Colon (tissue), 2 donors: ENCODE measurements at regions not wholly inside any gene's neighbourhood (a gene's known extent, or its start where the extent isn't known, plus 50 kb on each side); places are given as distances from the start of the nearest gene placed in this dataset.
"Not testable (repeated sequence)": the region's sequence is repeated elsewhere in the genome, so short reads cannot be mapped to it uniquely, and the experiment has no call there.

Experiments
- FAIRE-seq: peaks from 2 replicates; lab custom pipeline; 2012; peaks lifted over from hg19 to GRCh38; lab: Jason Lieb, UNC
- donor health status: control.
- donor health status: control.

DNA sequence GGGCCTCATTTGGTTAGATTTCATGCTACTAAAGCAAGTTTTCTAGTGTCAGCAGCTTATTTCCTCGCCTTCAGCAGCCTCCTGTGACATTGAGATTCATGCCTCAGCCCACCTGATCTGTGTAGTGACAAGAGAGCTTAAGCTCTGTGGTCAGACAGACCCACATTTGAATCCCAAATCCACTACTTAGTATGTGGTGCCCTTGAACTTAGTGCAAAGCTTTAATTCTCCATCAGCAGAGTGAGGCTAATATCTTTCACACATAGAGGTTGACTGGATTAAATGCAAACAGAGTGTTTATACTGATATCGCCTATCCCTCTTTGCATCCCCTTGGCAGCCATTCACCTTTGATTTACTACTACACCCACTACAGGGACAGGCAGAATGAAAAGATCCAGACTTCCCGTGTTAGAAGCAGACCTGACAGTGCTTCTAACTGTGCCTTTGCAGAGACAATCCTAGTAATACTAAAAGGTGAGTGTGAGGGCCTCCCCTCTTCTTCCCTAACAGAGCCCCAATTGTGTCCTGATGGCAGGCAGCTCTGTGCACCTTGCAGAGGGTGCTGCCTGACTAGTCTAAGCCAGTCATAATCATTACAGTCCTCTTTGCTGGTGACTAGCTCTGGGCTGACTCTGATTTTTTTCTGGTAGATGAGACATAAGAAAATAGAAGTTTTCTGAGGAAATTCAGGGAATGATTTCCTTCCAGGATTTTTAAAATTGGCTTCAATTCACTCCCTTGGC is 264.0 kb downstream of the CTH start:
- no peak for FAIRE-seq

DNA sequence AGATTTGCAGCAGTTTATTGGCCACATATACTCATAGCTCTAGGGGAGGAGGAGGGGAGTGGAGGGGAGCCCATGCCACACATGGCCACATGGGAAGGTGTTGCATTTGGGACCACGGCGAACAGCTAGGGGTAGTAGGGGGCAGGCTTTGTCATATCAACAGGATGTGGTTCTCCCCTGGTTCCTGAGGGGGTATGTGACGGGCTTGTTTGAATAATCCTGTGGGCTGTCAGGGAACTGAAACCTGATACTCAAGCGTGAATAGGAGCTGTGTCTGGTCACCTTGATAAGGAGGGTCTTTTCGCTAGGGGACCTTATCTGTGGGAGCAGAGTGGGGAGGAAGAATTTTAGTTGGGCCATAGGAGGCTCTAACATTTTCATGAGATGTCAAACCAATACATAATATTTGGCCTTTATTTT is 264.7 kb downstream of the CTH start:
- no peak for FAIRE-seq

DNA sequence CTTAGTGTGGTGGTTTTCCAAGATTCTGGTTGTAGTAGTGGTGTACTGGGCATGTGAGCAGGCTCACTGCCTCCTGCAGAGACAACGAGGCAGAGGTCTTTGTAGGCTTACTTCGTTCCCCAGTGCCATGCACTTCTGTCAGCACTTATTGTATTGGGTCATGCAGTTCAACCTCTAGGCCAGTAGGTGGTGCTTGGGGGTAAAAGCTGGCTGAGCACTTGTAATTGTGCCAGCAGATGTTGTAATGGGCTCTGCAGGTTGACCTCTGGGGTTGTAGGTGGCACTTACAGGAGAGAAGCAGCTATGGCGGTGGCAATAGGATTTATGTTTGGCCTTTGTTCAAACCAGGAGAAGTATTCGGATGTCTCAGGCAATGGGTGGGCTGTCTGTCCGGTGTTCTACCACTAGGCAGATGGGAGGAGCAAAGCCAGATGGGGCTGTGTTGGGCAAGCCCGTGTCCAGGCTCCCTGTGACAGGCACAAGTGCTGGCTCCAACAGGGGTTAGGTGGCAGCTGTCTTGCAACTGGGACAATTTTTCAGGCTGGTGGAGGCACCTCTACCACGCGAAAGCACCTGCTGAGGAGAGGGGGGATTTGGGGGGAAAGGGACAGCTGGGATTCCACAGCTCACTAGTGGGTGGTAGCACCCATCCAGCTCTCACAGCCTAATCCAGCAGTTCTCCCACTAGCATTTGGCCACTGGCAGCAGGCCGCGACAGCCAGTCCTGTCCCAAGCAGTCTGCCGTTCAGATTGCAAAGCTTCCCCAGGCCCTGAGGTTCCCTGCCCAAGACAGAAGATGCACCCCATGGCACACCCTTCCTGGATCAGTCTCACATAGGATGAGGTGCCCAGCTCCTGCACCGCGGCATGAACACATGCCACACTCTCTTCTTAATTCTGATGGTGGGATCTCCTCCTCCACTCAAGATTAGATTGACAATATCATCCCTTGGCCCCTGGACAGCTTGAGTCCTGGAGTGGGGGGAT is 274.5 kb downstream of the CTH start:
- FAIRE-seq, result no peak

- FAIRE-seq, result no peak
Observed at GRCh38 chr1:70688580-70688979, 277.5 kb downstream of the CTH start.

- FAIRE-seq, result no peak
Observed at GRCh38 chr1:70706381-70707037, 295.4 kb downstream of the CTH start.

DNA sequence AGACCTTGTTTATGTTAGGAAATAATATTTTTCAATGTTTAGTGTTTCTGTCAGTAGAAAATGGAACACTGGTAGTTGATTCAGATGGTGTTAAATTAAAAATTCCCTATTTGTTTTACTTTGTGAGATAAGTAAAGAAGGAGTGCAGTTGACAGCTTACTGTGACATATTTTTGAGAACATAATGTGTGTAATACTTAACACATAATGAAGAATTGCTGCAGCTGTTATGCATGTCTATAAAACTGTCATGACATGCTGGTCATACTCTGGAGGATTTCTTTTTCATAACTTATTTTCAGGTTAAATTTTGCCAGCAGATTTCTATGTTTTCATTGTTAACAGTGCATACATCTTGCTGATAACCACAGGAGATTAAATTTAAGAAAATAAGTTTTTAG is 296.1 kb downstream of the CTH start:
- FAIRE-seq, result no peak

GRCh38 chr1:70714149-70714548 is 303.1 kb downstream of the CTH start:
- FAIRE-seq, result no peak

- no peak for FAIRE-seq
Observed at GRCh38 chr1:70717211-70717610, 306.1 kb downstream of the CTH start.

GRCh38 chr1:70717656-70718055 is 306.6 kb downstream of the CTH start:
- no peak for FAIRE-seq

- no peak for FAIRE-seq
Observed at GRCh38 chr1:70718086-70718630, 307.1 kb downstream of the CTH start.

DNA sequence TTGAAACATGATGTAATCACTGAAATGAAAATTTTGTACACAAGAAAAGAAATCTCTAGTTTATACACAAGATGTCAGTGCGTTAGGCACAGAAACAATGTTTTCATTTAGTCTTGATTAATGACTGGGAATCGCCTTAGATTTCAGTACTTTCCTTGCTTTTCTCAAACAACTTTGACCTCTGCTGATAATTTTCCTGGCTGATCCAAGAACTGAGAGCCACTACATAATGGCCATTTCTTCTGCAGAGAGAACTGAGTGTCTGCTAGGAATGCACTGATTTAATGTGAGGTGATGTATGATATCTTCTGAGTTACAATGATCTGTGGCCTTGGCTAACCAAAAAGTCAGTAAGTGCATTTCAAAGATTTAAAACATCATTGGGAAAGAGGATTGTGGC is 308.1 kb downstream of the CTH start:
- FAIRE-seq, result no peak

- no peak for FAIRE-seq
Observed at GRCh38 chr1:70720109-70720508, 309.0 kb downstream of the CTH start.

DNA sequence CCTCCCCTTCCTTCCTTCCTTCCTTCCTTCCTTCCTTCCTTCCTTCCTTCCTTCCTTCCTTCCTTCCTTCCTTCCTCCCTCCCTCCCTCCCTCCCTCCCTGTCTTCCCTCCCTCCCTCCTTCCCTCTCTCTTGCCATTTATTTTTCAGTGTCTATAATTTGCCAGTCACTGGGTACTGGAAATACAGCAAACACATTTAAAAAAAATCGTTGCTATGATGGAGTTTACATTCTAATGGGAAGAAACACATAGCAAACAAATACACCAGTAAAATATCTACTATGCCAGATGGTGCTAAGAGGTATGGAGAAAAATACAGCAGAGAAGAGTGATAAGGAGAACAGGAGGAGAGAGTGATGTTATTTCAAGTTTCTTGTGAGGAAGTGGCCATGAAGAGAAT is 309.5 kb downstream of the CTH start:
- FAIRE-seq, result no peak

DNA sequence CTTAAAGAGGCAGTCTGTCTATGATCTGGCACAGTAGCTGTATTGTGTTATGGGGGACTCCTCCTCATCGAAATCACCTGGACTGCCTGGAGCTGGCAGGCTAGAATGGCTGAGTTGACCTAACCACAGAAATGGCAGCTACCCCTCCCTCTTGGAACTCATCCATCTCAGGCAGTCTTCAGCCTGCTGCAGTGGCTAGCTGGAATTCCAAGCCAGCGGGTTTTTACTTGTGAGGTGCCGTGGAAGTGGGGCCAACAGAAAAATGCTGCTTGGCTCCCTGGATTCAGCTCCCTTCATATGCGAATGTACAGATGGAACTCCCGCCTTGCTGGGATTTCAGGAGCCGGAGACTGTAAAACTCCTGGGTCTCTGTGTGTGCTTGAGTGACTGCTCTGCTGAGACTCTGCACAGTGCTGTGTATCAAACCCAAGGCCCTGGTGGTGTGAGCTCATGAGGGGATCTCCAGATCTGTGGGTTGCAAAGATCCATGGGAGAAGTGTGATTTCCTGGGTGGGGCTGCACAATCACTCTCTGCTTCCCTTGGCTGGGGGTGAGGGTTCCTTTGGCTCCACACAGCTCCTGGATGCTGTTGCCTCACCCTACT is 316.9 kb downstream of the CTH start:
- FAIRE-seq, result no peak

GRCh38 chr1:70736518-70736917 is 311.1 kb downstream of the PTGER3 start:
- FAIRE-seq, result not testable (repeated sequence)

DNA sequence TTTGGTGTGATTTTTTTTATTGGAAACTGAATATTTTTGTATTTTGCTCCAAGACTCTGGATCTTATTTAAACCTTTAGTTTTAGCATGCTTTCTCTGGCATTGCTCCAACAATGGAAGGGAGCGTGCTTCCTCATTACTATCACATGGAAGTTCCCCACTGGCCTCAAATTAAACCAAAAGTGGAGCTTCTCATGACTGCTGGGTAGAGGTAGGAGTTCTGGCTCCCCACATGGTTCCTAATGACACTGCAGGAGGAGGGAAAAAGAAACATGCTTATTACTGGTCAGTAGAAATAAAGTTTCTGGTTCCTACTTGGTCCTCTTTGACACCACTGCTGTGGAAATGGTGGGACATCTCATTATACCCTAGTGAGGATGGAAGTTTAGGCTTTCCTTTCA is 310.5 kb downstream of the PTGER3 start:
- no peak for FAIRE-seq

DNA sequence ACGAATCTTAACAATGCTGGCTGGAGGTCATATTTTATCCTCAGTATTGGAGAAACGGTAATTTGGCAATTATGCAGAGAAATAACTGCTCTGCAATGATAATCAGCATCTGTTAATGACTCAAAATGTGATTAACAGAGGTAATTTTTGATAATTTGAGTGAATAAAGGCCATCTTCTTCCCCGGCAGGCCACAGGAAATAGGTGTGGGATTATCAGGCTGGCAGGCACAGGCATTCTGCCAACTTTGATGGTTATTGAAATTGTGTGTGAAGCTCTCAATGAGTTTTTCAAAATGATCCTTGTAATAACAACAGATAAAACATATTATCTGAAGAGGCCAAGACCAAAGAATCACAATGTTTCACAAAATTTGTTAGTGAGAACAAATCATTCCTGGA is 309.0 kb downstream of the PTGER3 start:
- no peak for FAIRE-seq

DNA sequence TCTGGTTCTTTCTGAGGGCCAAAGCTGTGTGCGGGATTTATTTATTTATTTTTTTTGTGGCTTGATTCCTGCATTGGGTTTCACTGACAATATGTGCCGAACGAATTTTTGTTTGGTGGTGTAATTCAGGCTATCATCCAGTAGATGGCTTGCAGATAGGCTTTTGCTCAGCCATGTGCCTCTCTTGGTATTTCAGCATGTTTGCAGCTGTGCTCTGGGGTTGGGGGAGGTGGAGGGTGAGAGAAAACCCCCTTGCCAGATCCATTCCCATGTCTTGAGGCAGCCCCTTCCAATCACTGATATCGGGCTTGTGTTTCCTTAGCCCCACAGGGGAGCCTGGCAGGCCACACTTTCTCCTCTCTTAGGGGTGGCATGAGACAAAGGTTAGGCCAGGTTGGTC is 302.4 kb downstream of the PTGER3 start:
- no peak for FAIRE-seq

DNA sequence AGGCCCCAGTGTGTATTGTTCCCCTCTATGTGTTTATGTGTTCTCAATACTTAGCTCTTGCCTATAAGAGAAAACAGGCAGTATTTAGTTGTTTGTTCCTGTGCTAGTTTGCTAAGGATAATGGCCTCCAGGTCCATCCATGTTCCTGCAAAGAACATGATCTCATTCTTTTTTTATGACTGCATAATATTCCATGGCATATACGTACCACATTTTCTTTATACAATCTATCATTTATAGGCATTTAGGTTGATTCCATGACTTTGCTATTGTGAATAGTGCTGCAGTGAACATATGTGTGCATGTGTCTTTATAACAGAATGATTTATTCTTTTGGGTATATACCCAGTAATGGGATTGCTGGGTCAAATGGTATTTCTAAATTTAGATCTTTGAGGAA is 301.6 kb downstream of the PTGER3 start:
- FAIRE-seq, result not testable (repeated sequence)

DNA sequence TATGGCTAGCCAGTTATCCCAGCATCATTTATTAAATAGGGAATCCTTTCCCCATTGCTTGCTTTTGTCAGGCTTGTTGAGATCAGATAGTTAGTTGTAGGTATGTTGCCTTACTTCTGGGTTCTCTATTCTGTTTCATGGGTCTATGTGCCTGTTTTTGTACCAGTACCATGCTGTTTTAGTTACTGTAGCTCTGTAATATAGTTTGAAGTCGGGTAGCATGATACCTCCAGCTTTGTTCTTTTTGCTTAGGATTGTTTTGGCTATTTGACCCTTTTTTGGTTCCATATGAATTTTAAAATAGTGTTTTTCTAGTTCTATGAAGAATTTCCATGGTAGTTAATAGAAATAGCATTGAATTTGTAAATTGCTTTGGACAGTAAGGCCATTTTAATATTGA is 300.5 kb downstream of the PTGER3 start:
- FAIRE-seq, result not testable (repeated sequence)

- FAIRE-seq, result not testable (repeated sequence)
Observed at GRCh38 chr1:70751676-70752287, 295.8 kb downstream of the PTGER3 start.

- no peak for FAIRE-seq
Observed at GRCh38 chr1:70754701-70755100, 292.9 kb downstream of the PTGER3 start.
